GM18858 (cell line): ENCODE measurements at regions not wholly inside any gene's neighbourhood (a gene's known extent, or its start where the extent isn't known, plus 50 kb on each side); places are given as distances from the start of the nearest gene placed in this dataset.

Experiments used
- ATAC-seq: cut with Tn5 transposase; IDR thresholded peaks from one replicate; pipeline ENCODE4 v1.9.1; 2021; ENCODE audit not compliant: unreplicated experiment

GRCh38 chr6:105819745-105820144 is 266.4 kb upstream of the PRDM1 start:
- no peak for ATAC-seq

- no peak for ATAC-seq
Measured at GRCh38 chr6:105818505-105818904, 267.6 kb upstream of the PRDM1 start.

- no peak for ATAC-seq
Measured at GRCh38 chr6:105817961-105818360, 268.2 kb upstream of the PRDM1 start.

- ATAC-seq = no peak
Measured at GRCh38 chr6:105817370-105817769, 268.8 kb upstream of the PRDM1 start.

GRCh38 chr6:105816847-105817246 is 269.3 kb upstream of the PRDM1 start:
- ATAC-seq = no peak

GRCh38 chr6:105815661-105816555 is 270.2 kb upstream of the PRDM1 start:
- no peak for ATAC-seq

GRCh38 chr6:105814745-105815536 is 271.2 kb upstream of the PRDM1 start:
- no peak for ATAC-seq

GRCh38 chr6:105810922-105811482 is 275.1 kb upstream of the PRDM1 start:
- no peak for ATAC-seq

- peak; percentile 70 for ATAC-seq
Measured at GRCh38 chr6:105810105-105810921, 275.8 kb upstream of the PRDM1 start.

- ATAC-seq = no peak
Measured at GRCh38 chr6:105808571-105808970, 277.6 kb upstream of the PRDM1 start.

GRCh38 chr6:105807905-105808304 is 278.2 kb upstream of the PRDM1 start:
- no peak for ATAC-seq

GRCh38 chr6:105806486-105806920 is 279.6 kb upstream of the PRDM1 start:
- ATAC-seq = no peak

GRCh38 chr6:105805501-105806023 is 280.6 kb upstream of the PRDM1 start:
- no peak for ATAC-seq

GRCh38 chr6:105804424-105804823 is 281.7 kb upstream of the PRDM1 start:
- ATAC-seq = no peak

- no peak for ATAC-seq
Measured at GRCh38 chr6:105804000-105804399, 282.1 kb upstream of the PRDM1 start.

- ATAC-seq = no peak
Measured at GRCh38 chr6:105803442-105803841, 282.7 kb upstream of the PRDM1 start.

- no peak for ATAC-seq
Measured at GRCh38 chr6:105802703-105803102, 283.4 kb upstream of the PRDM1 start.

- ATAC-seq = no peak
Measured at GRCh38 chr6:105800871-105801270, 285.3 kb upstream of the PRDM1 start.

- no peak for ATAC-seq
Measured at GRCh38 chr6:105800398-105800797, 285.7 kb upstream of the PRDM1 start.

- no peak for ATAC-seq
Measured at GRCh38 chr6:105799056-105799455, 287.1 kb upstream of the PRDM1 start.
